PC-3 (cell line): ENCODE measurements at regions not wholly inside any gene's neighbourhood (a gene's known extent, or its start where the extent isn't known, plus 50 kb on each side); places are given as distances from the start of the nearest gene placed in this dataset.

Experiments
- ATAC-seq: fragments of 200-7000 bp; cut with Tn5 transposase; 2 replicates; pipeline ENCODE4 v1.9.1; 2020; ENCODE audit warnings: mild to moderate bottlenecking, moderate library complexity
- BruUV-seq: library from RNA; stranded (reverse); fragments of 400-500 nt; replicated peaks from 2 replicates; lab custom pipeline; 2021; lab: Mats Ljungman, UMichigan
- CTCF ChIA-PET: fragments of 300-600 bp; sonication (Branson Sonifier 250); formaldehyde crosslinking; loops from one replicate; lab custom pipeline; 2022; ENCODE audit warnings: antibody characterized with exemption; lab: Charles Lee
- POLR2A ChIA-PET: fragments of 300-600 bp; sonication (Branson Sonifier 250); formaldehyde crosslinking; loops from one replicate; lab custom pipeline; 2022; ENCODE audit warnings: antibody characterized with exemption; ENCODE audit not compliant: unreplicated experiment; lab: Charles Lee
- DNase-seq: peaks from one replicate; pipeline ENCODE4 v3.0.0-alpha.2; 2015
- H2AFZ ChIP-seq: fragments of 300-600 bp; sonication (generic); 2 replicates; pipeline ENCODE4 v1.6.0; 2016; ENCODE audit warnings: antibody characterized with exemption, low read length
- H3F3A ChIP-seq: fragments of 300-600 bp; sonication (generic); one replicate; pipeline ENCODE4 v1.6.0; 2017; ENCODE audit warnings: antibody characterized with exemption, low read length, control low read depth, mild to moderate bottlenecking; ENCODE audit not compliant: unreplicated experiment
- H3K27ac ChIP-seq: fragments of 300-600 bp; sonication (generic); 2 replicates; pipeline ENCODE4 v1.5.1; 2016; ENCODE audit warnings: mild to moderate bottlenecking, low read length
- H3K27me3 ChIP-seq: fragments of 300-600 bp; sonication (generic); 2 replicates; pipeline ENCODE4 v1.6.1; 2016; ENCODE audit warnings: low read length, mixed read lengths
- H3K36me3 ChIP-seq: fragments of 300-600 bp; sonication (generic); 2 replicates; pipeline ENCODE4 v1.6.1; 2016; ENCODE audit warnings: low read depth, mixed run types, low read length, mixed read lengths
- H3K4me1 ChIP-seq: fragments of 300-600 bp; sonication (generic); 2 replicates; pipeline ENCODE4 v1.5.1; 2016; ENCODE audit warnings: low read length; ENCODE audit not compliant: insufficient read depth
- H3K4me2 ChIP-seq: fragments of 300-600 bp; sonication (generic); 2 replicates; pipeline ENCODE4 v1.6.0; 2016; ENCODE audit warnings: low read length
- H3K4me3 ChIP-seq: fragments of 300-600 bp; sonication (generic); 2 replicates; pipeline ENCODE4 v1.5.1; 2016; ENCODE audit warnings: mild to moderate bottlenecking, low read length, mixed read lengths
- H3K79me2 ChIP-seq: fragments of 300-600 bp; sonication (generic); 2 replicates; pipeline ENCODE4 v1.6.1; 2017; ENCODE audit warnings: low read length, mixed read lengths
- H3K9ac ChIP-seq: fragments of 300-600 bp; sonication (generic); 2 replicates; pipeline ENCODE4 v1.6.0; 2016; ENCODE audit warnings: mild to moderate bottlenecking, low read length
- H3K9me2 ChIP-seq: fragments of 300-600 bp; sonication (generic); replicated peaks from 2 replicates; pipeline ENCODE4 v1.6.1; 2016; ENCODE audit warnings: mixed run types, low read length, mixed read lengths
- H3K9me3 ChIP-seq: fragments of 300-600 bp; sonication (generic); 2 replicates; pipeline ENCODE4 v1.6.1; 2016; ENCODE audit warnings: low read length, mixed read lengths
- H4K20me1 ChIP-seq: fragments of 300-600 bp; sonication (generic); 2 replicates; pipeline ENCODE4 v1.6.1; 2016; ENCODE audit warnings: low read length, mixed read lengths
- EZH2 ChIP-seq: fragments of 300-600 bp; sonication (generic); IDR thresholded peaks from one replicate; pipeline ENCODE4 v1.6.1; 2017; ENCODE audit warnings: antibody characterized with exemption, mild to moderate bottlenecking, low read length; ENCODE audit not compliant: unreplicated experiment
- EZH2phosphoT487 ChIP-seq: fragments of 300-600 bp; sonication (generic); IDR thresholded peaks from 2 replicates; pipeline ENCODE4 v1.6.1; 2018; ENCODE audit warnings: mild to moderate bottlenecking, antibody characterized with exemption, low read length, borderline replicate concordance
- intact Hi-C: fragments of 100-400 bp; cut with micrococcal nuclease; formaldehyde crosslinking; loops from 2 replicates; pipeline ENCODE4 v1.9.0; 2023
- TF ChIP-seq, protein P1 (sequence below): fragments of 300-600 bp; sonication (generic); conservative IDR thresholded peaks from 2 replicates; pipeline ENCODE4 v1.5.1; 2017; ENCODE audit warnings: antibody characterized with exemption, low read depth, mild to moderate bottlenecking, low read length

DNA sequence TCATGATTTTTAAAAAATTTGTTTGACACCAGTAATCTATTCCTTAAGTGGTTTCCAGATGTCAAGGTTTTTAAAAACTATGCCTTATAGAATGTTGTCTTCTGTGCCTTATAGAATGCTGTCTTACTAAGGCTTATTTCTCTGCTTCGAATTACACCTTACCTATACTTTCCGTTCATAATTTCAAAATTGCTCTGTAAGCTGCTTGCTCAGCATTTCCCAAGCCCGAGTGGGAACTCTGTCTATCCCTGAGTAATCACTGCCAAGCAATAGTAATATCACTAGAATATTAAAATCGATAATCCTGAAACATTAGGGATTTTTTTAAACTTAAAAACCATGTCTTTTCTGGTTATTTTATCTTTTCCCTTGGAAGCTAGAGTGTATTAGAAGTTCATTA, 376.3 kb downstream of the PIK3R1 start:
- no peak overlapping the region for H3K27ac ChIP-seq
- CTCF ChIA-PET: no interaction called here
- no peak overlapping the region for H3K9ac ChIP-seq

DNA sequence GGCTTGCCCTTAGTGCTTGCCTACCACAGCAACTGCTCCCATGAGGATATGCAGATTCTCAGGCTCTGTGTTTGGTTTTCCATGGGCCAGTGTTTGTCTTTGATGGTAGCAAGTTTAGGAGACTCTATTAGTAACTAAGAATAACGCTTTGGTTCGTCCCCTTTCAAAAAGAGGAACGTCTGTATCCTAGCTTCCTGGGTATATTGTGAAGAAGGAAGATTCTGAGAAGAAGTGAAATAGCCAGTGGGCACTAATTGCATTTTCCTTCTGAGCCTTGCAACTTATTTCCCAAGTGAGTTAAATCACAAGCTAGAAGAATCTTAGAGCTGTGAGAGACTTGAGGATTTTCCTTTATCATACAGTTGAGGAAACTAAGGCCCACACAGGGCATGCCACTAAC, 376.8 kb downstream of the PIK3R1 start:
- Histone ChIP-seq H3K4me1 (no peaks in the 10 kb centered on the region), H2AFZ (no peak overlapping the region), H3K9ac (no peak overlapping the region), H3K9me3 (no peaks in the 10 kb centered on the region), H3F3A (no peaks in the 10 kb centered on the region), H3K27me3 (no peaks in the 10 kb centered on the region), H3K4me3 (no peak overlapping the region), H4K20me1 (no peaks in the 10 kb centered on the region), H3K4me2 (no peak overlapping the region), H3K36me3 (no peaks in the 10 kb centered on the region), H3K27ac (no peak overlapping the region), H3K79me2 (no peaks in the 10 kb centered on the region), H3K9me2 (no peaks in the 10 kb centered on the region)
- BruUV-seq: no TSS peak
- intact Hi-C loops: no loop called here
- ChIA-PET POLR2A (no interaction called here), CTCF (no interaction called here)
- DNase-seq: no peak
- no peak for ATAC-seq
- no peak for TF ChIP-seq EZH2phosphoT487
- no peak for TF ChIP-seq EZH2
- TF ChIP-seq, protein P1, sequence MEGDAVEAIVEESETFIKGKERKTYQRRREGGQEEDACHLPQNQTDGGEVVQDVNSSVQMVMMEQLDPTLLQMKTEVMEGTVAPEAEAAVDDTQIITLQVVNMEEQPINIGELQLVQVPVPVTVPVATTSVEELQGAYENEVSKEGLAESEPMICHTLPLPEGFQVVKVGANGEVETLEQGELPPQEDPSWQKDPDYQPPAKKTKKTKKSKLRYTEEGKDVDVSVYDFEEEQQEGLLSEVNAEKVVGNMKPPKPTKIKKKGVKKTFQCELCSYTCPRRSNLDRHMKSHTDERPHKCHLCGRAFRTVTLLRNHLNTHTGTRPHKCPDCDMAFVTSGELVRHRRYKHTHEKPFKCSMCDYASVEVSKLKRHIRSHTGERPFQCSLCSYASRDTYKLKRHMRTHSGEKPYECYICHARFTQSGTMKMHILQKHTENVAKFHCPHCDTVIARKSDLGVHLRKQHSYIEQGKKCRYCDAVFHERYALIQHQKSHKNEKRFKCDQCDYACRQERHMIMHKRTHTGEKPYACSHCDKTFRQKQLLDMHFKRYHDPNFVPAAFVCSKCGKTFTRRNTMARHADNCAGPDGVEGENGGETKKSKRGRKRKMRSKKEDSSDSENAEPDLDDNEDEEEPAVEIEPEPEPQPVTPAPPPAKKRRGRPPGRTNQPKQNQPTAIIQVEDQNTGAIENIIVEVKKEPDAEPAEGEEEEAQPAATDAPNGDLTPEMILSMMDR: no peak

More for the DNA sequence above, 376.3 kb downstream of the PIK3R1 start:
- POLR2A ChIA-PET: no interaction called here
- Histone ChIP-seq H3K27me3 (no peaks in the 10 kb centered on the region), H3K4me1 (no peaks in the 10 kb centered on the region), H3F3A (no peaks in the 10 kb centered on the region), H3K79me2 (no peaks in the 10 kb centered on the region), H3K36me3 (no peaks in the 10 kb centered on the region), H3K9me3 (no peaks in the 10 kb centered on the region), H3K4me2 (no peak overlapping the region), H3K9me2 (no peaks in the 10 kb centered on the region), H3K4me3 (no peak overlapping the region), H2AFZ (no peak overlapping the region), H4K20me1 (no peaks in the 10 kb centered on the region)
- intact Hi-C loops: no loop called here
- BruUV-seq: no TSS peak
- no peak for TF ChIP-seq EZH2
- TF ChIP-seq, protein P1: no peak
- TF ChIP-seq EZH2phosphoT487: no peak
- DNase-seq (no peak), ATAC-seq (no peak)

DNA sequence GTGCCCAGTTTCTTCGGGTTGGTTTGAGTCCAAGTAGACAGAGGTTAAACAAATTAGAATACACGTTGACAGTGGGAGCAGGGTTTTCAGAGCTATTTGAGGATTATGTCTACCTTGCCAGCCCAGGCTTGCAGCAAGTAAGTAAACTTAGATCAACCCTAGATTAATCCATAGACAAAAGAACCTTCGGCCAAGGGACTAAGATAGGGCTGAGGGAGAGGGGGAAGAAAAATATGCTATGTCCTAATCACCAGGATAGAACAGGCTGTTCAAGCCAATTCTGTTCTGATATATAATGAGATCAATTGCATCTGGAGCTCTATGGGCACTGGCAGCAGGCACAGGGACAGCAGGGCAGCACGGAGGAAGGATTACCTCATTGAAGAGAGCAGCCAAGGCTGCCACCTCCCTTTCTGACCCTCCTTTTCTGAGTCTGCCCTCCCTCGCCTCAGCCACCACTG, 377.7 kb downstream of the PIK3R1 start:
- H3K9me2 ChIP-seq: no peaks in the 10 kb centered on the region
- no peaks in the 10 kb centered on the region for H3K79me2 ChIP-seq
- no peaks in the 10 kb centered on the region for H3K36me3 ChIP-seq
- ATAC-seq: no peak
- H2AFZ ChIP-seq: no peak overlapping the region
- no peaks in the 10 kb centered on the region for H3K4me1 ChIP-seq
- no peaks in the 10 kb centered on the region for H3K27me3 ChIP-seq
- H3K4me3 ChIP-seq: no peak overlapping the region
- H3K4me2 ChIP-seq: no peak overlapping the region
- H4K20me1 ChIP-seq: no peaks in the 10 kb centered on the region
- H3K9ac ChIP-seq: no peak overlapping the region
- BruUV-seq: no TSS peak
- no peaks in the 10 kb centered on the region for H3K9me3 ChIP-seq
- intact Hi-C loops: no loop called here
- H3K27ac ChIP-seq: no peak overlapping the region
- H3F3A ChIP-seq: no peaks in the 10 kb centered on the region
- no peak for DNase-seq
- no peak for TF ChIP-seq EZH2phosphoT487
- TF ChIP-seq, protein P1: no peak
- TF ChIP-seq EZH2: no peak
- POLR2A ChIA-PET: no interaction called here
- CTCF ChIA-PET: no interaction called here
